Cardiac muscle cell (in vitro differentiated cells and primary cell): ENCODE measurements at regions not wholly inside any gene's neighbourhood (a gene's known extent, or its start where the extent isn't known, plus 50 kb on each side); places are given as distances from the start of the nearest gene placed in this dataset.

Experiments used
- DNase-seq, 2 donors: peaks; one replicate each; pipeline versions ENCODE4 v3.0.0 to v3.0.0-alpha.2; 2010 to 2017; ENCODE audit warnings: low read depth in 1 of 2, low spot score in 1 of 2
- H3K27ac ChIP-seq: fragments of 200-600 bp; sonication (generic); 2 replicates; pipeline ENCODE4 v1.5.1; 2016
- H3K27me3 ChIP-seq: fragments of 200-600 bp; sonication (generic); 2 replicates; pipeline ENCODE4 v1.6.0; 2016; ENCODE audit warnings: control low read depth
- H3K36me3 ChIP-seq: fragments of 200-600 bp; sonication (generic); 2 replicates; pipeline ENCODE4 v1.5.1; 2016; ENCODE audit warnings: control low read depth
- H3K4me1 ChIP-seq: fragments of 200-600 bp; sonication (generic); 2 replicates; pipeline ENCODE4 v1.8.1; 2017; ENCODE audit warnings: low read depth, mild to moderate bottlenecking, mixed run types
- H3K4me3 ChIP-seq: fragments of 200-600 bp; sonication (generic); 2 replicates; pipeline ENCODE4 v1.5.1; 2016; ENCODE audit warnings: mild to moderate bottlenecking
- H3K9me3 ChIP-seq: fragments of 200-600 bp; sonication (generic); 2 replicates; pipeline ENCODE4 v1.5.1; 2017; ENCODE audit warnings: low read depth, mild to moderate bottlenecking, control low read depth
- TF ChIP-seq, protein P1 (sequence below): IDR thresholded peaks from 2 replicates; pipeline ENCODE4 v1.5.1; 2012; ENCODE audit warnings: low read depth, mild to moderate bottlenecking, low read length

- Histone ChIP-seq H3K4me1 (no peaks in the 10 kb centered on the region), H3K4me3 (no peak overlapping the region), H3K9me3 (no peaks in the 10 kb centered on the region), H3K27me3 (no peaks in the 10 kb centered on the region), H3K36me3 (no peaks in the 10 kb centered on the region), H3K27ac (no peak overlapping the region)
- no peak for DNase-seq
- TF ChIP-seq, protein P1, sequence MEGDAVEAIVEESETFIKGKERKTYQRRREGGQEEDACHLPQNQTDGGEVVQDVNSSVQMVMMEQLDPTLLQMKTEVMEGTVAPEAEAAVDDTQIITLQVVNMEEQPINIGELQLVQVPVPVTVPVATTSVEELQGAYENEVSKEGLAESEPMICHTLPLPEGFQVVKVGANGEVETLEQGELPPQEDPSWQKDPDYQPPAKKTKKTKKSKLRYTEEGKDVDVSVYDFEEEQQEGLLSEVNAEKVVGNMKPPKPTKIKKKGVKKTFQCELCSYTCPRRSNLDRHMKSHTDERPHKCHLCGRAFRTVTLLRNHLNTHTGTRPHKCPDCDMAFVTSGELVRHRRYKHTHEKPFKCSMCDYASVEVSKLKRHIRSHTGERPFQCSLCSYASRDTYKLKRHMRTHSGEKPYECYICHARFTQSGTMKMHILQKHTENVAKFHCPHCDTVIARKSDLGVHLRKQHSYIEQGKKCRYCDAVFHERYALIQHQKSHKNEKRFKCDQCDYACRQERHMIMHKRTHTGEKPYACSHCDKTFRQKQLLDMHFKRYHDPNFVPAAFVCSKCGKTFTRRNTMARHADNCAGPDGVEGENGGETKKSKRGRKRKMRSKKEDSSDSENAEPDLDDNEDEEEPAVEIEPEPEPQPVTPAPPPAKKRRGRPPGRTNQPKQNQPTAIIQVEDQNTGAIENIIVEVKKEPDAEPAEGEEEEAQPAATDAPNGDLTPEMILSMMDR: no peak
Observed at GRCh38 chr12:47601071-47601470, 104.8 kb downstream of the RPAP3 start.

- Histone ChIP-seq H3K27ac (no peak overlapping the region), H3K4me1 (no peaks in the 10 kb centered on the region), H3K4me3 (no peak overlapping the region), H3K9me3 (no peaks in the 10 kb centered on the region), H3K27me3 (no peaks in the 10 kb centered on the region), H3K36me3 (no peaks in the 10 kb centered on the region)
- TF ChIP-seq, protein P1: no peak
- no peak for DNase-seq
Observed at GRCh38 chr12:47591795-47592194, 114.0 kb downstream of the RPAP3 start.

- Histone ChIP-seq H3K9me3 (no peaks in the 10 kb centered on the region), H3K4me1 (no peaks in the 10 kb centered on the region), H3K27me3 (no peaks in the 10 kb centered on the region), H3K4me3 (no peak overlapping the region), H3K27ac (no peak overlapping the region), H3K36me3 (no peaks in the 10 kb centered on the region)
- TF ChIP-seq, protein P1: no peak
- DNase-seq: peak in 1 of 2 donors; percentile 23
Observed at GRCh38 chr12:47591361-47591791, 114.5 kb downstream of the RPAP3 start.

GRCh38 chr12:47590771-47591360, 115.0 kb downstream of the RPAP3 start:
- no peaks in the 10 kb centered on the region for H3K4me1 ChIP-seq
- H3K4me3 ChIP-seq: no peak overlapping the region
- no peak overlapping the region for H3K27ac ChIP-seq
- H3K27me3 ChIP-seq: no peaks in the 10 kb centered on the region
- peak in 1 of 2 donors; percentile 18 for DNase-seq
- TF ChIP-seq, protein P1: no peak
- no peaks in the 10 kb centered on the region for H3K9me3 ChIP-seq
- no peaks in the 10 kb centered on the region for H3K36me3 ChIP-seq

DNA sequence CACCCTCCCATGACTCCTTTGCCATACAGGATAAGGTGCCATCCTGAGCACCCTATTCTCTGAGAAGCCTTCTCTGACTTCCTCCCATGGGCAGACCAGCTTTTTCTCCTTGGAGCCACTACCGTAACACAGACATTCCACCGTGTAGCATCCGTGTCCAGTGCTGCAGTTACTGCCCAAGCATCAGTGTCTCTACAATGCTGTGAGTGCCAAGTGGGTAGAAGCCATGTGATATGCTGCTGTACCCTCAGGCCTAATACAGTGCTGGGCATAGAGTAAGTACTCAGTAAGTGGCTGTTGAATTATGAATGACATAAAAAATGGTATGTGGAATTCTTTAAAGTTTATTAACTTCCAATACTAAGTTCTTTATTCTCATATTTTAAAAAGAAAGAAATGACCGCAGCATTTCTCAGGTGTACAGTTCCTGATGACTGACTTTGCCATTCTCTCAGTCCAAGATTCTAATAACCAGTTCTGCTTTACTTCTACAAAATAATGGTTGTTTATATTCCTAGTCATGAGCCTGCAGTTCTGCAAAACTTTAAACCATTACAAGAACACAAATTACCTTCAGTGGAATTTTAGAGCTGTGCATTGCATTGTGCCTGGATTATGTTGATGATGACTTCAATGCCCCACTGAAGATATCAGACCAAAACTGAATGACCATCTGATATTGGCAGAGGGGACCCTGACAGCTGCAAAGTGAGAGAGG, 118.7 kb downstream of the RPAP3 start:
- no peak for DNase-seq
- Histone ChIP-seq H3K9me3 (no peaks in the 10 kb centered on the region), H3K27ac (no peak overlapping the region), H3K36me3 (no peaks in the 10 kb centered on the region), H3K4me3 (no peak overlapping the region), H3K4me1 (no peaks in the 10 kb centered on the region), H3K27me3 (no peaks in the 10 kb centered on the region)
- TF ChIP-seq, protein P1: no peak
